ENCODE measurements at regions not wholly inside any gene's neighbourhood (a gene's known extent, or its start where the extent isn't known, plus 50 kb on each side); places are given as distances from the start of the nearest gene placed in this dataset.

DNA sequence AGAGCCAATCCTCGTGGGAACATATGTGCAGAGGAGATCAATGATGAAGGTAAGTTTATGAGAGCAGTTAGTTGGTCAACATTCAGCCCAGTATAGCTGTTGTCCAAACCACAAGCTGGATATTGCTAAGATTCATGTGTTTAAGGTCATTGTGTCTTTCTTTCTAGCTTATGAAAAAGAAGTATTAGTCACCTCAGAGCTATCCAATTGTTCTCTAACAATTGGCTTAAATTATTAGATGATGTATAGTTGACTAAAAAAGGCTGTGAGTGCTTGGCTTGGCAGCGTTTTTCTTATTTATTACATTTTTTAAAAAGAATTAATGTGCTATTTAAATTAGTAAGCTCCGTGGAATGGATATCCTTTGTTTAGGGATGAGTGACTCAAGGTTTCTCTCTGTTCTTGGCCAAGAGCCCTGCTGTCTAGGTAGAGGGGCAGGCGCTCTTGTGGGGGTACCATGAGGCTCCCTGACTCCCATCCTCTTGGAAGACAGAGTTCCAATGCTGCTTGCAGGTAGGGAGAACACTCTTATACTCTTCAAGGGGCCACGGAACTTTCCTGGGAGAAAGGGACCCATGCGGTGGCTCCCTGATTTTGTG is 487.4 kb downstream of the IRX1 start:
- no peak for DNase-seq

DNA sequence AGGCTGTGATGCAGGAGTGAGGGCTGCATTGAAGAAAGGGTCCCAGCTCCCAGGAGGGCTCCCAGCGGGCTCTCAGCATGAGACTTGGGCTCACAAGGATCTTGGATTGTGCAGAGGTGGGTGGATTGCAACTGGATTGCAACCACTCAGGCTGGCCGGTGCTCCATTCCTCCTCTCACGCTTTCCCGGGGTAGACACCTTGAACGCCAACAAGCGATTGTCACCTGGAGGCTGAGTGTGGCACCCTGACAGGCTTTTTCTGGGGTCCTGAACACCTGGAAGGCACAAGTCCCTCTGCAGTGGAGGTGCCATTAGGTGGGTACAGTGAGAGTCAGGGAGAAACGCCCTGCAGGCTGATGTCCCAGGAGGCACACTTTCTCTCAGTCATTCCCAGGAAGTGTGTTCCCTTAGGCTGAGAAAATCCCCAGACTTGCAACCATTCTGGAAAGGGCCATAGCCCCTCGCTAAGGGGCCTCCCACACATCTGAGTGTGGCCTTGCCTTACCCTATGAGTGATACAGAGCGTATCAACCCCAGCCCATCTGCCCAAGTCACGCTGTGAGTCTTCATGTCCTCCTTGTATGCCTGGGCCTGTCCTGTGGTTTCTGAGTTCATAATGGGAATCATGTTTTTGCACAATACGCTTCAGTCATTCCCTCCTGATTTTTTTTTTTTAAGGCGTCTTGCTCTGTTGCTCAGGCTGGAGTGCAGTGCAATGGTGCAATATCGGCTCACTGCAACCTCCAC is 488.1 kb downstream of the IRX1 start:
- DNase-seq, result no peak

DNA sequence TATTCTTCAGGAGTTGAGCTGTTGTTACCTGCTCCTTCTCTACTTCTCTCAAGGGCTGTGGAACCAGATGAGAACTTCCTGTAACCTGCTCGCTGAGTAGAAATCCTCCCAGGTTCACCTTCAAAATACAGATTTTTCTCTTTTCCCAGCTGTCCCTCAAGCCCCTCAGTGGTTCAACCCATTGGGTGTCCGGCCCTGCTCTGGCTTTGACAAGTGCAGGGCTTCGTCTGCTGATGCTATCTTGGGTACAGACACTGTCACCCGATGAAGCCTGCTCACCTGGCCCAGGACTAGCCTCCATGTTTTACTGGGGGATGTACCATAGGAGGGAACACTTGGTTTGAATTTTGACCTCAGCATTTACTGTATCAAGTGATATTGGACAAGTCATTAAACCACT is 490.4 kb downstream of the IRX1 start:
- DNase-seq, result no peak

DNA sequence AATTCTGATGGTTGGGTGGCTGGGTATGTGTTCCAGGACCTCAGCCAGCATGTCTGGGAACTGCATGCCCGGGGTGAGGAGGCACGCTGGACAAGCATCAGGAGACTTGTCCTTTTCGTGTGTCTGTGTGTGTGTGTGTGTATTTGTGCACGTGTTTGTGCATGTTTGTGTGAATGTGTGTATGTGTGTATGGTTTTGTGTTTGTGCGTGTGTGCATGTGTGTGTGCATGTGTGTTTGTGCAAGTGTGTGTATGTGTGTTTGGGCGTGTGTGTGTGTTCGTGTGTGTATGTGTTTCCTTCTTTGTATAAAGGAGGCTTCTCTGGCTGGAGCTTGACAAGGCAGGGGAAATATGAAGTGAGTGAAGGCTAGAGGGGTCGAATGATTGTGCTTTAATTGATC is 491.5 kb downstream of the IRX1 start:
- DNase-seq, result no peak

DNA sequence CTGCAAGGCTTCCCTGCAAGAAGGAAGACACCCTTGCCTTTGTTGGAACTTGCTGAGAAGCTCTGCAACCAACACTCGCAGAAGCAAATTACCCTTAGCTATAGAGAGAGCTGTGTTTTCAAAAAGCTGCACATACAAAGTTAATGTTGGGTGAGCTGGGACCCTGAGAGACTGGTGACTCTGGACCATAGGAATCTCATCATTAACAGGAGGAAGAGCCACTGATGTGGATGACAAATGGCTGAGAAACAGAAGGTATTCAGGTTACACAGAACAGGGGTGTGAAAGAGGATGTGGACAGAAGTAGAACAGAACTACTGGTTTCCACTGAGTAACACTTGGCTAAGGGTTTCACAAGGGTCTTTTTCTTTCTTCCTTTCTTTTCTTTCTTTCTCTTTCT is 493.5 kb downstream of the IRX1 start:
- DNase-seq, result no peak

DNA sequence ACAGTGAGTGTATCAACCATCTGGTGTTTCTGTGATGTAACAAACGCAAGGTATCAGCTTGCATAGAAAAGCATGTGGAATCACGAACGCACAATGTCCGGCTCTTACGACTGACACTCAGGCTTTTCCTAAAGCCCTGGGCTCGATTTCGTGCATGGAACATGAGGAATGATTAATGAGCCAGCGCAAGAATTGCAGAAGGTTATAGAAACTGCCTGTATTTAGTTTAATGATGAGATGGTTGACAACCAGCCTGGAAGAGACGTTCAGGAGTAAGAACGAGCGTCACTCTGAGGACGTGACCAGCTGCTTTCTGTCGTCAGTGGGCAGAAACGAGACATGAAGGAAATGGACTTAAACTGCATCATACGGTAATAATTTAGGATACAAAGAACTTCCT is 497.6 kb downstream of the IRX1 start:
- no peak for DNase-seq

DNA sequence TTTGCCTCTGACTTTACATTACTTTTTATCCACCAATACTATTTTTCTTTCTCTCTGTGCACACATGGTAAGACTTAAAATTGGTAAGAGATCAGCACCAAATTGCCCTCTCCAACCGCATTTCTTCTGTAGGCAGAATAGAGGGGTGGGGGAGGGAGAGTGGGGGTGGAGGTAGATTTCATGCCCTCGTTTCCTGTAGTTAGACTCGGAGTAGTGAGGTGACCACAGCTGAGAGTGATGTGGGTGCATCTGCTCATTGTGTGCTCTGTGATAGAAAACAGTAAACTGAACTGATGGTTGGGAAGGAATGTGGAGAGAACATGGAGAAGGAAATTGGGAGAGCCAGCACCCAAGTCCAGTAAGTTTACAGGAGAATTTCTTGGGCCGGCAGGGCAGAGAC is 498.3 kb downstream of the IRX1 start:
- no peak for DNase-seq

DNA sequence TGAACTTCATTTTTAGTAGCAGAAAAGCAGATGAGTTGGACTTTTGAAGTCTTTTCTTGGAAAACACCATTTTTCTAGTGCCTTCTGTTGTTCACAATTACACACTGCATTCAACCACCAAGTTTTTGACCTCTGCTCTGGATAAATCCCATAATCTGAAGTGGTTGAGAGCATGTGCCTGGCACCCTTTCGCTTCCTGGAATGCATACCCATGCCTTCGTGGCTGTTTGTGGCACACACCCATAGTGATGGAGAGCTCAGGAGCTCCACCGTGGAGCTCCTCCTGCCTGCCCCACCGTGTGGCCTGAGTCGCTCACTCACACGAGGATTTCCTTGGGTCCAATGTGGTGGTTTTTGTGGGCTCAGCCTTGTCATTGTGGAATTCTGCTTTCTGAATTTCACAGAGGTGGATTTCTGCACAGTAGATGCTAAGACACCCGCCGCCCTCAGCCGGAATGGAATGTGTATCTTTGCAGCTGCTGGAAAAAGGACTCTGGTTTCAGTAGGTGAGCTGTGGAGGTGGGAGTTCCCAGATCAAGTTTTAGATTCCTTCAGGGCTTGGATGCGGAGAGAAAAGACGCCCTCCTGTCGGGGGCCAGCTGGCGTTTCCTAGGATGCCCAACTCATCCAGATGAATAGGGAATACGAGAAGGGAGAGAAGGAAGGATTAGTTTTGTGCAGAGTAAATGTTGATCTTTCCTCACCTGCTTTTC is 500.4 kb downstream of the IRX1 start:
- no peak for DNase-seq

DNA sequence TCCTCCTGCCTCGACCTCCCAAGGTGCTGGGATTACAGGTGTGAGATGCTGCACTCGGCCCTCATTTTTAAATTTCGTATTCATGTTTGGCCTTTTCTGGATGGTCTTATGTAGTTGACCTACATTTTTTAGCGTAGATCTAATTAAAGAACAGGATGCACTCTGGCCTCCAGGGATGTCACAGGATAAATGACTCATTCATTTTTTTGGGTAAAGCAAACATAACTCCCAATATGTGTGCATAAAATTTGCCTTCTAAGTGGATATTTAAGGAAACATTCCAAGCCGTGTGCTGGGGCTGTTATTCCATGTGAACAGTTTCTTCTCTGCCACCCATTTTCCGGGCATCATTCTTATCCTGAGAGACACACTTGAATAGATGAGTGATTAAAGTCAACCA is 501.6 kb downstream of the IRX1 start:
- no peak for DNase-seq

DNA sequence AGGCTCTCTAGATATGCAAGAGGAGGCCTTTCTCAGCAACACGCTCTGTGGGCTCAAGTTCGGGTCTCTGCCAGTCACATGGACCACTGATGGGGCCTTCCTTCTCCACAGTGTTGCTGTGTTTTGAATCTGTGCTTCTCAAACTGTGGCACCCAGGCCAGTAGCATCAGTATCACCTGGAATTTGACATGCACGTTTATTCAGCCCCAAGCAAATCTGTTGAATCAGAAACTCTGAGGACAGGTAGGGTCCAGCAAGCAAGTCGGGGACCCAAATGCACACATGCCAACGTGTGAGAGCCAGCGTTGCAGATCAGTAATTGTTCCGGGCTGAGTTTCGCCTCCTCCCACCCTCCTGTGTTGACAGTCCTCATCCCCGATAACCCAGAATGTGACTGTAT is 502.6 kb downstream of the IRX1 start:
- no peak for DNase-seq

DNA sequence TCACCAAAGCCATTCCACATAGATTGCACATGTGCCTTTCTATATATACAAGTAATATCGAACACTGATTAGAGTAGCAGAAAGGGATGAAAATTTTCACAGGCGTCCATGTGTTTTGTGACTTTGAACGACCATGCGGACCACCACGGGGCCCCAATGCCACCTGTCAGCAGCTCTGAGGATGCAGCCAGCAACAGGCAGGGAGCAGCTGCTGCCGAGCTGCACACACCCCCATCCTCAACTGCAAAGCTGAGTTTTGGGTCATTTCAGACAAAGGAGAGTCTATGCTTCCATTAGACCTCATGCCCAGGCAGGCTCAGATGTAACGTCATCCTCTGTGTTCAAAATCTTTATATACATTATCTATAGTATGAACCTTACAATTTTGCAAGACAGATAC is 503.8 kb downstream of the IRX1 start:
- DNase-seq, result no peak

DNA sequence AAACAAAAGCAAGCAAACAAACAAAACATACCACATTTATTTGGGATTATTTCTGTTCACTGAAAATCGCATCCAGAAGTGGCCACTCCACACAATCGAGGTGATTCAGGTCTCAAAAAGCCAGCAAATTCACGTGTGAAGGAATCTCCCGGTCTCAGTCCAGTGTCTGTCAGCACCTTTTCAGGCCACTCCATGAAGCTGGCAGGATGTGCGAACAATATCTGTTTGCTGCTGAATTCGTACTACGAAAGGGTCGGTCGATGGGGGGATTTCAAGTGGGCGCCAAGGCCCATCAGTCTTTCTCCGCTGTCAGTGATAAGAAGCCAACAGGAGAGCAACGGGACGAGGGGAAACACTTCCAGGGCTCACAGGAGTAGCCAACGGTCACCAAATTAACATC is 505.1 kb downstream of the IRX1 start:
- DNase-seq, result no peak

DNA sequence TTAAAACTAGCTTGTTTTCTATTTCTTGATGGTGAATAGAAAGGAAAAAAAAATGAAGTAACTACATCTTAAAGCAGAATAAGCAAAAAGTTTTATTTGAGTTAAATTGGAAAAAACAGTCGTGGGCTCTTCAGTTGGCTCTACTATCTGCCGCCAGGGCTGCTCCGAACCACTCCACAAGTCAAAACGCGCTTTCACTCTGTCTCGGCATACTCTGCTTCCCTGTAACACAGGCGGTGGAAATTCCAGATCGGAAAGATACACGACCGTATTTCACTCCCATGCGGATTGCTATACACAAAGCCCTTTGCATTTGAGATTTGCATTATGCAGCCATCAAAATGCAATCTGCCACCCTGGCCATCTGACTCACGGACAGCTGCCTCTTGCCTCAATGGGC is 505.6 kb downstream of the IRX1 start:
- no peak for DNase-seq

DNA sequence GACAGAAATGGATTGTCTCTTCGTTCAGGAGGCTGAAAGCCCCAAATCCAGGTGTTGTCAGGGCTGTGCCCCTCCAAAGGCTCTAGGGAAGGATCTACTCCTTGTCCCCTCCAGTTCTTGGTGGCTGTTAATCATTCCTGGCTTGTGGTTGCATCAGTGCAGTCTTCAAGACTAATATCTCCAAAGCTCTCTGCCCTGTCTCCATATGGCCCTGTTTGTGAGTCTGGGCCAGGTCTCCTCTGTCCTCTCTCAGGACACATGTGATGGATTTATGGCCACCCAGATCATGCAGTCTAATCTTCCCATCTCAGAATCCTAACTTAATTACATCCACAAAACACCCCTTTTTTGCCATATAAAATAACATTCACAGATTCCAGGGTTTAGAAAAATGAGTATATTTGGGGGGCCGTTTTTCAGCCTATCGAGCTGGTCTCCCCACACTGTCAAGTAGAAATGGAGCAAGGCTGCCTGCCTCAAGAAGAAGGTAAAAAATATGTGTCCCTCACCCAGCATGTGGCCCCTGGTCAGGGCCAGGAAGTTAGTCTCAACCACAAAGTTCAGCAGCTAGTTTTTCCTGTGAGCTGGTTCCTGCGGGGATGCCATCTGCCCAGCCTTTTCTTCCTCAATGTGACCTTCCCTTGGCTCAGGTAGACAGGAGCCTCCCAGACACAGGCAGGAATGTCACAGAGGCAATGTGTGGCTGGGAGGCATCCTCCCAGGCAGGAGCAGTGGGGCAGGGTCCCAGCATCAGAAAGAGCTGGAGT is 509.4 kb downstream of the IRX1 start:
- no peak for DNase-seq

DNA sequence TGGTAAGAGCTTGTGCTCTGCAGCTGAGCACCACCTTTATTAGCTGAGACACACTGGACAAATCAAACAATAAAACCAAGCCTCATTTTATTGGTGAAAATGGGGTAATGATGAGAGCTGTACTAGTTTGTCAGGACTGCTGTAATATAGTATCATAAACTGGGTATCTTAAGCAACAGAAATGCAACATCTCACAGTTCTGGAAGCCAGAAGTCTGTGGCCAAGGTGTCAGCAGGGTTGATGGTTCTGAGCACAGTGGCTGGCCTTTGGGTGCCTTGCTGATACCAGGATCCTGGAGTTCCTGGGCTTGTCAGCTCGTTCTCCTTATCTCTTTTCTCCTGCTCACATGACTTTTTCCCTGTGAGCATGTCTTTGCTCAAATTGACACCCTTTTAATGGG is 513.1 kb downstream of the IRX1 start:
- DNase-seq, result no peak

DNA sequence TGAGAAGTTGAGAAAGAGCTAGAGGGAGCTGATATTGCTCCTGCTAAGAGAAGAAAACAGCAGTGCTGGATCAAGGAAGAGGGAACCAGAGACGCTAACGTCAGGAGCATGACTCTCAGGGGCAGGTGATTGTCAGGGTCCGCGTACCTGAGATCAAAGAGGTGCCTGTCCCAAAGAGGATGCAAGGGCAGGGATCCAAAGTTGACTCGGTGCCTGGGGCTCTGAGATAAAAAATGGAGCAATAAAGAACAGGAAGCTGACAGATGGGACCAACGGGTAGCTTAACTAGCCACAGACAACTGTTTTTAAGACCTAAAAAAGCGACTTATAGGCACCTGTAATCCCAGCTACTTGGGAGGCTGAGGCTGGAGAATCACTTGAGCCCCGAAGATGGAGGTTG is 517.8 kb downstream of the IRX1 start:
- no peak for DNase-seq

DNA sequence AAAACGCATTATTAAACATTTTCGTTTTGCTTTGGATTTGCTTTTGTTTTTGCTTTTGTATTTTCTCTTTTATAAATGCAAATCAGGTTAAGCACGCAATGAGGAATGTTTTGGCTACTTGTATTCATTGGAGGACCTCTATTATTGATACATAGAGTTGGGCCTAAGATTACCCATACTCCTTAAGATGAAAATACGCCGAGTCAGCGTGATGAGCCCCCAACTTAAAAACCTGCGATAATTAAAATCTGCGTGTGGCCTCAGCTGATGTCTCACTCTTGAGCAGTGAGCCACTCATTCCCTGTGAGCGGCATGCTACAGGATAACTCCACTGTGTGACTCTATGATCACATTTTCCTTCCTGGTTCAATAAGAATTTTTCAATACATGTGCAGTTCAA is 518.3 kb downstream of the IRX1 start:
- no peak for DNase-seq

DNA sequence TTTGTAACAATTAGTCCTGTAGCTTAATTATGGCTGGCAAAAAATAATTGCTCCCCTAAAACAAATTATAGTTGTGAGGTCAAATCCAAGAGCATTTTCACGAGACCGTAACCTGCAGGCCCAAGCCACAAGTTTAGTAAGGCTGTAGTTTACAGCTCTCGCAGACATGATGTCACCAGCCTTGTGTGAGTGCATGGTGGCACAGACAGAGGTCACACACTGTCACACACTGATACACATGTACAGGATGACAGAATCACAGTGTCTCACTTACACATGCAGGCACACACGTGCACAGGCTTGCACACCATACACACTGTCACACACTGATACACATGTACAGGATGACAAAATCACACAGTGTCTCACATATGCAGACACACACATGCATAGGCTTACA is 518.8 kb downstream of the IRX1 start:
- no peak for DNase-seq

DNA sequence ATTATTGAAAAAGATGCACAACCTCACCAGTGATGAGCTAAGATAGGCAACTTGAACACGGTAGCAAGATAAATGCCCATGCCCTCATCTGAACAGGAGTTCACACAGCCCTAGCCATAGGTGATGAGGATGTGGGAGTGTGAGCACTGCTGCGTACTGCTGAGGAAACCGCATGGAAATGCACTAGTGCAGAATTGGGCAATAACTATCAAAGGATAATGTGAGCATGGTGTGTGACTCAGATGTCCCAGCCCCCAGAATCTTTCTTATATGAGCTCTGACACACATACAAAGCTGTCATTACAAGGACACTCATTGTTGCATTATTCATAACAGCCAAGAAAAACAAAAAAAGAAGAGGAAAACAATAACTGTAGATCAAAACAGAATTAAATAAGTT is 521.2 kb downstream of the IRX1 start:
- no peak for DNase-seq

DNA sequence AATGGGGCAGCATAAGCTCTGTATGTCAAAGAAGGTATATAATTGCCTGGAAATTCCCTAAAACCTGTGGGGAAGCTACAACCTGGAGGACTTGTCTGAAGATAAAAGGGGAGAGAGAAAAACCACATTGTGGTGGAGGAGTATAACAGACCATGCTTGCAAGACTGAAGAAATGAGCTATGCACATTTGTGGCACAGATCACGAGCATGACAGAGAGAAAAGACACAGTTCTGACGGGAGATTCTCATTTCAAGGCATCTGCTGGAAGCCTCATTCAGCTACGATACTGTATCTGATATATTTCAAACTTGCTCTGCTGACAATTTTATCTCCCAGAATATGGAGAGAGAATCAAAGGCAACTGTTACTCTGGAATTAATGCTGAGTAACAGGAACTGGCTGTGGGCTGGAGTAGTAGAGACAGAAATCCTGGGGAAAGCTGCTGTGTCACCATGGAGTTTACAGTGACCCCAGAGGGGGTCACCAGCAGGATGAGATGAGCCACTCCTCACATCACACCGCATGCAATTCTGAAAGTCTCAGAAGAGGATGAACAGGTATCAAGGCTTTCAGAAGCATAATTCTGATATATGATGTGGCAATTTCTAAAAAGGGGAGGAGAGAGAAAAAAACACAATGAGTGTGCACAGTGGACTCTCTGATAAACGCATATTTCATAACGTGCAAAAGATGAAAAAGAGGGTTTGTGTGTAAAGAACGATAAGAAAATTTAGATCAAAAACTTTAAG is 528.8 kb downstream of the IRX1 start:
- no peak for DNase-seq

DNA sequence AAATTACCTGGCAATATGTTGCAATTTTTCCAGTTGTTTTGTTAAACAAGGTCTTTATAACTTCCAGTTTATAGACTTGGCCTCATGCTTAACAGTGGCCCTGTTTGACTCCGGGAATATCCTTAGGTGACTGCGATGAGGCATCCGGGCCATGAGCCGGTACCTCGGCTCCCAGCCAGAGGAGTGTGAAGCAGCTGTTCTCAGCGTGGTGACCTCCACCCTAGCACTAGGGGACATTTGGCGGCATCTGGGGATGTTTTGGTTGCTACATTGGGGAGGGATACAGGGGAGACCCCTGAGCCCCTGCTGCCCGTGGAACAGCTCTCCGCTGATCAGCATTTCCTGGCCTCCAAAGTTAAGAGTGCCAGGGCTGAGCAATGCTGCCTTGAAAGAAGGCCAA is 533.4 kb downstream of the IRX1 start:
- no peak for DNase-seq

DNA sequence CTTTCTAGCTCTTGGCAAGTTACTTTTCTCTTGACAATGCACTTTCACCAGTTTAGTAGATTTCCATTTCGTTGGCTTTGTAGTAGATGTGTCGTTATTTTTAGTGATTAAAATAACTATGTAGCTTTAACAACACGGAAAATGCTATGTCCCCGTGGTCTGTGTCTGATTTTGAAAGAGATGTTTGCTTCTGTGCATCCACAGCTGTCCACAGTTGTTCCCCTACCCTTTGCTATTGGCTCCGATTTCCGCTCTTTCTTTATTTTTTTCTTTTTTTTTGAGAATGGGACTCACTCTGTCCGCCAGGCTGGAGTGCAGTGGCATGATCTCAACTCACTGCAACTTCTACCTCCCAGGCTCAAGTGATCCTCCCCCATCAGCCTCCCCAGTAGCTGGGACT is 533.9 kb downstream of the IRX1 start:
- no peak for DNase-seq

DNA sequence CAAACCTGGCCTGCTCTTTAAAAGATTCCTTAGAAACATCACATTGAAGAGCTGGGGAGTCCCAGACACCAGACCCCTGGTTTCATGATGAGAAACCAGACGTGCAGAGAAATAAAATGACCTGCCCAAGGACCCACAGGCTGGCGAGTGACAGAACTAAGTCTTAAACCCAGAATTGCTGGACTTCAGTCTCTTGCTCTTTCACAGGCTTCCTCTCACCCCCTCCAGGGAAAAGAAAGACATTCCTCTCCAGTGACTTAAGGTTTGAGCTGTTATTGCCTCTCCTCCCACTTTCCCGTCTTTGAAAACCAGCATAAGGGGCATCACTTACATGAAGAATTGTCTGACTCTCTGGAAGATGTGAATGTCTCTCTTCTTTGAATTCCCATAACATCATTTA is 535.2 kb downstream of the IRX1 start:
- DNase-seq, result no peak
